NCI-H524 treated with DMSO at 0.1 percent for 48 hours (cell line): ENCODE measurements at regions not wholly inside any gene's neighbourhood (a gene's known extent, or its start where the extent isn't known, plus 50 kb on each side); places are given as distances from the start of the nearest gene placed in this dataset.
"Not testable (repeated sequence)": the region's sequence is repeated elsewhere in the genome, so short reads cannot be mapped to it uniquely, and the experiment has no call there.

Source experiments
- DNase-seq: peaks from one replicate; lab custom pipeline; 2025; lab: John Stamatoyannopoulos, UW

- DNase-seq = no peak
Observed at GRCh38 chr14:38409071-38409705, 153.3 kb upstream of the CLEC14A start.

- DNase-seq = peak; percentile 63
Observed at GRCh38 chr14:38405851-38406635, 150.2 kb upstream of the CLEC14A start.

GRCh38 chr14:38404616-38405015, 148.7 kb upstream of the CLEC14A start:
- DNase-seq = no peak

GRCh38 chr14:38404100-38404541, 148.2 kb upstream of the CLEC14A start:
- no peak for DNase-seq

- DNase-seq = no peak
Observed at GRCh38 chr14:38400751-38401150, 144.9 kb upstream of the CLEC14A start.

- no peak for DNase-seq
Observed at GRCh38 chr14:38399652-38400051, 143.8 kb upstream of the CLEC14A start.

- no peak for DNase-seq
Observed at GRCh38 chr14:38394767-38395166, 138.9 kb upstream of the CLEC14A start.

- no peak for DNase-seq
Observed at GRCh38 chr14:38394064-38394463, 138.2 kb upstream of the CLEC14A start.

GRCh38 chr14:38391334-38391733, 135.4 kb upstream of the CLEC14A start:
- DNase-seq = no peak

GRCh38 chr14:38389681-38390080, 133.8 kb upstream of the CLEC14A start:
- peak; percentile 88 for DNase-seq

GRCh38 chr14:38387821-38388220, 131.9 kb upstream of the CLEC14A start:
- peak; percentile 62 for DNase-seq

- DNase-seq = no peak
Observed at GRCh38 chr14:38385836-38386235, 129.9 kb upstream of the CLEC14A start.

GRCh38 chr14:38385343-38385742, 129.4 kb upstream of the CLEC14A start:
- DNase-seq = no peak

GRCh38 chr14:38384741-38385140, 128.8 kb upstream of the CLEC14A start:
- DNase-seq = no peak

- DNase-seq = no peak
Observed at GRCh38 chr14:38367922-38368321, 112.0 kb upstream of the CLEC14A start.

GRCh38 chr14:38366374-38366773, 110.5 kb upstream of the CLEC14A start:
- no peak for DNase-seq

GRCh38 chr14:38363217-38363616, 107.3 kb upstream of the CLEC14A start:
- no peak for DNase-seq

GRCh38 chr14:38357557-38357956, 101.7 kb upstream of the CLEC14A start:
- no peak for DNase-seq

- not testable (repeated sequence) for DNase-seq
Observed at GRCh38 chr14:38355473-38355872, 99.6 kb upstream of the CLEC14A start.

- no peak for DNase-seq
Observed at GRCh38 chr14:38350102-38350501, 94.2 kb upstream of the CLEC14A start.

GRCh38 chr14:38342803-38343202, 86.9 kb upstream of the CLEC14A start:
- DNase-seq = no peak

- DNase-seq = no peak
Observed at GRCh38 chr14:38339696-38340095, 83.8 kb upstream of the CLEC14A start.

GRCh38 chr14:38336298-38336697, 80.4 kb upstream of the CLEC14A start:
- DNase-seq = no peak

GRCh38 chr14:38330275-38330674, 74.4 kb upstream of the CLEC14A start:
- no peak for DNase-seq
